SU-DHL-6 (cell line): ENCODE measurements at regions not wholly inside any gene's neighbourhood (a gene's known extent, or its start where the extent isn't known, plus 50 kb on each side); places are given as distances from the start of the nearest gene placed in this dataset.

ENCODE experiments used
- H2AFZ ChIP-seq: fragments of 200-600 bp; sonication (generic); 2 replicates; pipeline ENCODE4 v1.6.1; 2014; ENCODE audit warnings: low read depth, mild to moderate bottlenecking, moderate library complexity, mixed read lengths, antibody characterized with exemption, low read length; ENCODE audit not compliant: severe bottlenecking
- H3F3A ChIP-seq: fragments of 200-600 bp; shearing (Covaris generic); 2 replicates; pipeline ENCODE4 v1.6.0; 2016; ENCODE audit warnings: antibody characterized with exemption, mild to moderate bottlenecking; ENCODE audit not compliant: insufficient read depth
- H3K27ac ChIP-seq: fragments of 200-600 bp; sonication (generic); 2 replicates; pipeline ENCODE4 v1.5.1; 2016; ENCODE audit warnings: low read depth, mild to moderate bottlenecking, low read length, moderate library complexity, mixed read lengths
- H3K27me3 ChIP-seq: fragments of 200-600 bp; sonication (generic), shearing (Covaris generic); 2 replicates; pipeline ENCODE4 v1.6.0; 2014; ENCODE audit warnings: mild to moderate bottlenecking, low read length
- H3K36me3 ChIP-seq: fragments of 200-600 bp; sonication (generic); 2 replicates; pipeline ENCODE4 v1.6.1; 2014; ENCODE audit warnings: mild to moderate bottlenecking, low read length, mixed read lengths
- H3K4me2 ChIP-seq: fragments of 300-600, 200-600 bp; shearing (Covaris generic), sonication (generic); 2 replicates; pipeline ENCODE4 v1.6.0; 2014; ENCODE audit warnings: low read length, low read depth, mild to moderate bottlenecking; ENCODE audit not compliant: poor library complexity, severe bottlenecking
- H3K4me3 ChIP-seq: fragments of 200-600 bp; sonication (generic); 2 replicates; pipeline ENCODE4 v1.5.1; 2014; ENCODE audit warnings: antibody characterized with exemption, low read length, mild to moderate bottlenecking, mixed read lengths; ENCODE audit not compliant: insufficient read depth, poor library complexity, severe bottlenecking
- H3K79me2 ChIP-seq: fragments of 200-600 bp; sonication (generic); 2 replicates; pipeline ENCODE4 v1.6.1; 2014; ENCODE audit warnings: mild to moderate bottlenecking, low read length, moderate library complexity; ENCODE audit not compliant: insufficient read depth
- H3K9ac ChIP-seq: fragments of 200-600 bp; sonication (generic); 2 replicates; pipeline ENCODE4 v1.7.0; 2014; ENCODE audit warnings: mild to moderate bottlenecking, low read length
- H3K9me2 ChIP-seq: fragments of 200-600 bp; sonication (generic); replicated peaks from 2 replicates; pipeline ENCODE4 v1.6.1; 2014; ENCODE audit warnings: low read length; ENCODE audit not compliant: insufficient read depth
- H3K9me3 ChIP-seq: fragments of 200-600 bp; sonication (generic); 2 replicates; pipeline ENCODE4 v1.6.1; 2014; ENCODE audit warnings: low read length, mixed read lengths; ENCODE audit not compliant: insufficient read depth
- H4K20me1 ChIP-seq: fragments of 200-600 bp; sonication (generic); 2 replicates; pipeline ENCODE4 v1.6.1; 2014; ENCODE audit warnings: low read depth, mild to moderate bottlenecking, antibody characterized with exemption, low read length, moderate library complexity, mixed read lengths
- EZH2phosphoT487 ChIP-seq: fragments of 200-600 bp; sonication (generic), shearing (Covaris generic); conservative IDR thresholded peaks from 2 replicates; pipeline ENCODE4 v1.6.1; 2018; ENCODE audit warnings: mild to moderate bottlenecking, antibody characterized with exemption, low read length, moderate library complexity, mixed read lengths
- TF ChIP-seq, protein P1 (sequence below): fragments of 200-600 bp; sonication (generic); IDR thresholded peaks from one replicate; pipeline ENCODE4 v1.5.1; 2017; ENCODE audit warnings: antibody characterized with exemption, mild to moderate bottlenecking, low read length, moderate library complexity; ENCODE audit not compliant: insufficient read depth, poor library complexity, severe bottlenecking

- TF ChIP-seq EZH2phosphoT487 = no peak
- TF ChIP-seq, protein P1, sequence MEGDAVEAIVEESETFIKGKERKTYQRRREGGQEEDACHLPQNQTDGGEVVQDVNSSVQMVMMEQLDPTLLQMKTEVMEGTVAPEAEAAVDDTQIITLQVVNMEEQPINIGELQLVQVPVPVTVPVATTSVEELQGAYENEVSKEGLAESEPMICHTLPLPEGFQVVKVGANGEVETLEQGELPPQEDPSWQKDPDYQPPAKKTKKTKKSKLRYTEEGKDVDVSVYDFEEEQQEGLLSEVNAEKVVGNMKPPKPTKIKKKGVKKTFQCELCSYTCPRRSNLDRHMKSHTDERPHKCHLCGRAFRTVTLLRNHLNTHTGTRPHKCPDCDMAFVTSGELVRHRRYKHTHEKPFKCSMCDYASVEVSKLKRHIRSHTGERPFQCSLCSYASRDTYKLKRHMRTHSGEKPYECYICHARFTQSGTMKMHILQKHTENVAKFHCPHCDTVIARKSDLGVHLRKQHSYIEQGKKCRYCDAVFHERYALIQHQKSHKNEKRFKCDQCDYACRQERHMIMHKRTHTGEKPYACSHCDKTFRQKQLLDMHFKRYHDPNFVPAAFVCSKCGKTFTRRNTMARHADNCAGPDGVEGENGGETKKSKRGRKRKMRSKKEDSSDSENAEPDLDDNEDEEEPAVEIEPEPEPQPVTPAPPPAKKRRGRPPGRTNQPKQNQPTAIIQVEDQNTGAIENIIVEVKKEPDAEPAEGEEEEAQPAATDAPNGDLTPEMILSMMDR = no peak
Measured at GRCh38 chr5:125404056-125404455, 657.6 kb upstream of the ZNF608 start.

DNA sequence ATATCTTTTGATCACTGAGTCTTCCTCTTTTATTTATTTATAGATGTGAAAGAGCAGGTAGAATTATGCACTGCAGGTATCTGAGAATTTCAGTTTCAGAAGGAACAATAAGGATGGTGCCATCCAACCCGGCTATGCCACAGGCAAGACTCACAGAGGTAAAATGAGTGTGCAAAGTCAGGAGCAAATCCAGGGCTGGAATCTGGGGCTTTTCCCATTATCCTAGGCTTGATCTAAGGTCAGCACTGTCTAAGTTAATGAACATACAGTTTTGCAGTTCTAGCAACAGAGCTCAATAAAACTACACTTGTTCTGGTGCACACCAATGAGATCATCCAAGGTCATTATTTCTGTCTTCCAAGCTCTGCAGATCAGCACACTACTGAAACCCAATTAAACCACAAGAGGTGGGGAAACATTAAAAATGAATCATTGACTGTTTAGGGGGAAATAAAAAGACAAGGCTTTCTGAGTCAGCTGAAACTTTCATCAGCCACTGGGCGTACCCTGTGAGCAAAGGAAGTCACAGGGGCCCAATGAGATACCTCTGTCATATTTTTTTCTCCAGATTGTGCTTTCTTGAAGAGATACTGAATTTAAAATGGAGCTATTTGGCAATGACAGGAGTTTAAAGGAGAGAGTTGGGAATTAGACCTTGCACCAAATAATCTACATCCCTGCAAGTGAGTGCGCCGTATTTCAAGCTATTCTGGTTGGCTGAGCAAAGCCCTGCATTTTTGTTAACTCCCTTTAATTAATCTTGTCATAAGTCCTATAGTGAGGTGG is 662.2 kb upstream of the ZNF608 start:
- H3K9ac ChIP-seq = no peak overlapping the region

More at GRCh38 chr5:125404056-125404455, 657.6 kb upstream of the ZNF608 start:
- Histone ChIP-seq H2AFZ (no peak overlapping the region), H3K4me2 (no peak overlapping the region), H3K9me2 (no peaks in the 10 kb centered on the region), H3K36me3 (no peaks in the 10 kb centered on the region), H3F3A (no peaks in the 10 kb centered on the region), H3K79me2 (no peaks in the 10 kb centered on the region), H3K9me3 (no peaks in the 10 kb centered on the region), H3K9ac (no peak overlapping the region), H3K27me3 (no peaks in the 10 kb centered on the region), H3K4me3 (no peak overlapping the region), H3K27ac (no peak overlapping the region), H4K20me1 (no peaks in the 10 kb centered on the region)

DNA sequence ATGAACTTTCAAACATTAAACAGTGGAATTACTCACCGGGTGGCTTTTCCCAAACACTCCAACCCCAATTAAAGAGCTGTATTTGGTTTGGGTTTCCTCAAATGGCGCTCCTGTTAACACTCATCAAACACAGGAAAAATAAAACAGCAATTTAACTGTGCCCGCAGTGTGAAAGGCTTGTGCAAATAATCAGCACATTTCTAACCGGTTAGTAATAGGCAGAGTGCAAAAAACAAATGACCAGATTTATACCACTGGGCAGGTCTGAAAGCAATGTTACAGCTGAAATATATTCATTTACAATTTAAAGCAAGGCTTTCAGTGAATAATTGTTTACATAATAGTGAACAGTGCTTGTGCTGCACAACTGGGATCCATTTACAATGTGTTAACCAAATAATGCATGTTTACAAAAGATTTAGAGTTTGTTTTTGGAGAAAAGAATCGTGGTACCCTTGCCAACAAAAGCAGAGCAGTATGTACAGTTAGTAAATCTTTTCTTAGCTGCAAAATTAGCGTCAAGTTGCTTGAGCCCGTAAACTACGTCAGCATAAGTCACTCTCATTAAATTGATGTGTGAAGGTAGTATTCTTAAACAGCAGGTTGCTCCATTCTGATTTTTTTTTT is 662.9 kb upstream of the ZNF608 start:
- H3K36me3 ChIP-seq = no peaks in the 10 kb centered on the region
- no peak overlapping the region for H3K4me2 ChIP-seq
- H3K79me2 ChIP-seq = no peaks in the 10 kb centered on the region
- H4K20me1 ChIP-seq = no peaks in the 10 kb centered on the region
- no peaks in the 10 kb centered on the region for H3K27me3 ChIP-seq
- H2AFZ ChIP-seq = no peak overlapping the region
- no peaks in the 10 kb centered on the region for H3F3A ChIP-seq
- H3K9me3 ChIP-seq = no peaks in the 10 kb centered on the region
- no peaks in the 10 kb centered on the region for H3K9me2 ChIP-seq
- H3K4me3 ChIP-seq = no peak overlapping the region
- TF ChIP-seq EZH2phosphoT487 = no peak
- TF ChIP-seq, protein P1 = no peak
- no peak overlapping the region for H3K9ac ChIP-seq
- H3K27ac ChIP-seq = no peak overlapping the region

More for the DNA sequence above, 662.2 kb upstream of the ZNF608 start:
- H4K20me1 ChIP-seq = no peaks in the 10 kb centered on the region
- no peaks in the 10 kb centered on the region for H3K9me3 ChIP-seq
- H2AFZ ChIP-seq = no peak overlapping the region
- H3K36me3 ChIP-seq = no peaks in the 10 kb centered on the region
- H3F3A ChIP-seq = no peaks in the 10 kb centered on the region
- H3K79me2 ChIP-seq = no peaks in the 10 kb centered on the region
- no peak overlapping the region for H3K27ac ChIP-seq
- TF ChIP-seq, protein P1 = no peak
- no peak for TF ChIP-seq EZH2phosphoT487
- no peaks in the 10 kb centered on the region for H3K9me2 ChIP-seq
- no peak overlapping the region for H3K4me3 ChIP-seq
- no peaks in the 10 kb centered on the region for H3K27me3 ChIP-seq
- no peak overlapping the region for H3K4me2 ChIP-seq
